ENCODE measurements at regions not wholly inside any gene's neighbourhood (a gene's known extent, or its start where the extent isn't known, plus 50 kb on each side); places are given as distances from the start of the nearest gene placed in this dataset.

DNA sequence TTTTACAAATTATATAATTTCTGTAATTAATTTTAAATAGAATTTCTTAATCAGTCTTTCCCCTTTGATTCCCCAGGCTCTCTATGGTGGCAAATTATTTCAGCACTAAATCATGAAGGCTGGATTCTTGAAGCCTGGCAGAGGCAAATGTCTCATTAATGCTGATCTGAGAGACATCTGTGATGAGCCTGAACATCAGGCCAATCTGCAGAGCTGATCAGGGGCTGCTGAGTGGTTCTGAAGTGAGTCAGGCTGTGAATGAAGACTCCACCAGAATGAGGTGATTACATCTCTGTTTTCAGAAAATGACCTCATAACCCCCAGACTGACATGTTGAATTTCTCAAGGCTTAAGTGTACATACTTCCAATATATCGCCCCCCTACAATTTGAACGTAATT, 124.2 kb upstream of the MIS18BP1 start:
- in situ Hi-C loops (cut with MboI) (no loop called here), intact Hi-C loops (cut with micrococcal nuclease) (no loop called here)
- POLR2A ChIA-PET: no interaction called here
- Histone ChIP-seq H3K9me1 (ENCODE audit: control insufficient read depth, insufficient read depth, low read length) (no peaks in the 10 kb centered on the region), H3K4me2 (ENCODE audit: insufficient read depth, low read length) (no peak overlapping the region), H4K20me1 (replicated peaks; ENCODE audit: control insufficient read depth, insufficient read depth, low read length) (no peaks in the 10 kb centered on the region), H3K79me2 (ENCODE audit: control insufficient read depth, insufficient read depth, low read length) (no peaks in the 10 kb centered on the region), H3K4me1 (replicated peaks in 1 of 2; ENCODE audit: control insufficient read depth in 2 of 2, insufficient read depth in 2 of 2, low read length in 2 of 2) (no peaks in the 10 kb centered on the region), H3K27ac (ENCODE audit: extremely low read depth, low read depth, low read length) (no peak overlapping the region), H3K9ac (ENCODE audit: insufficient read depth in 1 of 2, low read depth in 2 of 2, low read length in 2 of 2) (no peak overlapping the region), H3K36me3 (ENCODE audit: control insufficient read depth, insufficient read depth, low read length) (no peaks in the 10 kb centered on the region), H3K27me3 (ENCODE audit: control insufficient read depth in 2 of 2, insufficient read depth in 2 of 2, low read length in 2 of 2) (no peaks in the 10 kb centered on the region), H3K9me3 (replicated peaks; ENCODE audit: control insufficient read depth, insufficient read depth, low read depth, low read length) (no peaks in the 10 kb centered on the region), H3K4me3 (no peak overlapping the region), H2AFZ (ENCODE audit: low read depth, low read length) (no peak overlapping the region)
- 0% methylated on average over 2 of the region's 2 CpGs for WGBS (ENCODE audit: insufficient coverage, low coverage, missing lambda C conversion rate)
- BruUV-seq (replicated peaks): no TSS peak
- DNase-seq (ENCODE audit: extremely low read depth in 1 of 4, low spot score in 3 of 4) (no peak), FAIRE-seq (no peak), ATAC-seq (no peak)
- CTCF ChIA-PET (ENCODE audit: low intra/inter-chr PET ratio): no interaction called here
- TF ChIP-seq POLR2G (IDR thresholded peaks at IDR 0.05; ENCODE audit: low read depth, low read length) (no peak), ZFX (CRISPR knock-in tag; IDR thresholded peaks at IDR 0.05) (no peak), MED1 (CRISPR knock-in tag; IDR thresholded peaks at IDR 0.05; ENCODE audit: borderline replicate concordance) (no peak), MTF1 (CRISPR knock-in tag; IDR thresholded peaks at IDR 0.05; ENCODE audit: borderline replicate concordance) (no peak), PURB (CRISPR knock-in tag; IDR thresholded peaks at IDR 0.05; ENCODE audit: low read depth) (no peak), NFE2L1 (tag; IDR thresholded peaks at IDR 0.05; ENCODE audit: borderline replicate concordance, low read depth) (no peak), PCBP1 (IDR thresholded peaks at IDR 0.05; ENCODE audit: low read depth, low read length, poor library complexity, severe bottlenecking) (no peak), NONO (IDR thresholded peaks at IDR 0.05; ENCODE audit: low read depth in 2 of 2, low read length in 1 of 2) (no peak), TCFL5 (CRISPR knock-in tag; conservative IDR thresholded peaks at IDR 0.05) (no peak), HDAC3 (IDR thresholded peaks at IDR 0.05; ENCODE audit: borderline replicate concordance, partially characterized antibody) (no peak), BCL6 (CRISPR knock-in tag; IDR thresholded peaks at IDR 0.05) (no peak)
- TF ChIP-seq, protein P1, sequence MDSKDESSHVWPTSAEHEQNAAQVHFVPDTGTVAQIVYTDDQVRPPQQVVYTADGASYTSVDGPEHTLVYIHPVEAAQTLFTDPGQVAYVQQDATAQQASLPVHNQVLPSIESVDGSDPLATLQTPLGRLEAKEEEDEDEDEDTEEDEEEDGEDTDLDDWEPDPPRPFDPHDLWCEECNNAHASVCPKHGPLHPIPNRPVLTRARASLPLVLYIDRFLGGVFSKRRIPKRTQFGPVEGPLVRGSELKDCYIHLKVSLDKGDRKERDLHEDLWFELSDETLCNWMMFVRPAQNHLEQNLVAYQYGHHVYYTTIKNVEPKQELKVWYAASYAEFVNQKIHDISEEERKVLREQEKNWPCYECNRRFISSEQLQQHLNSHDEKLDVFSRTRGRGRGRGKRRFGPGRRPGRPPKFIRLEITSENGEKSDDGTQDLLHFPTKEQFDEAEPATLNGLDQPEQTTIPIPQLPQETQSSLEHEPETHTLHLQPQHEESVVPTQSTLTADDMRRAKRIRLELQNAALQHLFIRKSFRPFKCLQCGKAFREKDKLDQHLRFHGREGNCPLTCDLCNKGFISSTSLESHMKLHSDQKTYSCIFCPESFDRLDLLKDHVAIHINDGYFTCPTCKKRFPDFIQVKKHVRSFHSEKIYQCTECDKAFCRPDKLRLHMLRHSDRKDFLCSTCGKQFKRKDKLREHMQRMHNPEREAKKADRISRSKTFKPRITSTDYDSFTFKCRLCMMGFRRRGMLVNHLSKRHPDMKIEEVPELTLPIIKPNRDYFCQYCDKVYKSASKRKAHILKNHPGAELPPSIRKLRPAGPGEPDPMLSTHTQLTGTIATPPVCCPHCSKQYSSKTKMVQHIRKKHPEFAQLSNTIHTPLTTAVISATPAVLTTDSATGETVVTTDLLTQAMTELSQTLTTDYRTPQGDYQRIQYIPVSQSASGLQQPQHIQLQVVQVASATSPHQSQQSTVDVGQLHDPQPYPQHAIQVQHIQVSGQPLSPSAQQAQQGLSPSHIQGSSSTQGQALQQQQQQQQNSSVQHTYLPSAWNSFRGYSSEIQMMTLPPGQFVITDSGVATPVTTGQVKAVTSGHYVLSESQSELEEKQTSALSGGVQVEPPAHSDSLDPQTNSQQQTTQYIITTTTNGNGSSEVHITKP (IDR thresholded peaks at IDR 0.05; ENCODE audit: partially characterized antibody): no peak
- TF ChIP-seq, protein P2, sequence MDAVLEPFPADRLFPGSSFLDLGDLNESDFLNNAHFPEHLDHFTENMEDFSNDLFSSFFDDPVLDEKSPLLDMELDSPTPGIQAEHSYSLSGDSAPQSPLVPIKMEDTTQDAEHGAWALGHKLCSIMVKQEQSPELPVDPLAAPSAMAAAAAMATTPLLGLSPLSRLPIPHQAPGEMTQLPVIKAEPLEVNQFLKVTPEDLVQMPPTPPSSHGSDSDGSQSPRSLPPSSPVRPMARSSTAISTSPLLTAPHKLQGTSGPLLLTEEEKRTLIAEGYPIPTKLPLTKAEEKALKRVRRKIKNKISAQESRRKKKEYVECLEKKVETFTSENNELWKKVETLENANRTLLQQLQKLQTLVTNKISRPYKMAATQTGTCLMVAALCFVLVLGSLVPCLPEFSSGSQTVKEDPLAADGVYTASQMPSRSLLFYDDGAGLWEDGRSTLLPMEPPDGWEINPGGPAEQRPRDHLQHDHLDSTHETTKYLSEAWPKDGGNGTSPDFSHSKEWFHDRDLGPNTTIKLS (IDR thresholded peaks at IDR 0.05; ENCODE audit: borderline replicate concordance, low read depth): no peak
- TF ChIP-seq, protein P3, sequence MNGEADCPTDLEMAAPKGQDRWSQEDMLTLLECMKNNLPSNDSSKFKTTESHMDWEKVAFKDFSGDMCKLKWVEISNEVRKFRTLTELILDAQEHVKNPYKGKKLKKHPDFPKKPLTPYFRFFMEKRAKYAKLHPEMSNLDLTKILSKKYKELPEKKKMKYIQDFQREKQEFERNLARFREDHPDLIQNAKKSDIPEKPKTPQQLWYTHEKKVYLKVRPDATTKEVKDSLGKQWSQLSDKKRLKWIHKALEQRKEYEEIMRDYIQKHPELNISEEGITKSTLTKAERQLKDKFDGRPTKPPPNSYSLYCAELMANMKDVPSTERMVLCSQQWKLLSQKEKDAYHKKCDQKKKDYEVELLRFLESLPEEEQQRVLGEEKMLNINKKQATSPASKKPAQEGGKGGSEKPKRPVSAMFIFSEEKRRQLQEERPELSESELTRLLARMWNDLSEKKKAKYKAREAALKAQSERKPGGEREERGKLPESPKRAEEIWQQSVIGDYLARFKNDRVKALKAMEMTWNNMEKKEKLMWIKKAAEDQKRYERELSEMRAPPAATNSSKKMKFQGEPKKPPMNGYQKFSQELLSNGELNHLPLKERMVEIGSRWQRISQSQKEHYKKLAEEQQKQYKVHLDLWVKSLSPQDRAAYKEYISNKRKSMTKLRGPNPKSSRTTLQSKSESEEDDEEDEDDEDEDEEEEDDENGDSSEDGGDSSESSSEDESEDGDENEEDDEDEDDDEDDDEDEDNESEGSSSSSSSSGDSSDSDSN (IDR thresholded peaks at IDR 0.05; ENCODE audit: borderline replicate concordance in 1 of 2, low read depth in 2 of 2, low read length in 2 of 2): no peak
